Lower leg skin (tissue), 4 donors: ENCODE measurements at regions not wholly inside any gene's neighbourhood (a gene's known extent, or its start where the extent isn't known, plus 50 kb on each side); places are given as distances from the start of the nearest gene placed in this dataset.

ENCODE experiments used
- DNase-seq, 2 donors: peaks; one replicate each; pipeline ENCODE4 v3.0.0-alpha.2; 2019; ENCODE audit warnings: low spot score in 2 of 2
- H3K4me3 ChIP-seq: fragments of 200-600 bp; sonication (generic); 2 replicates; pipeline ENCODE4 v1.5.1; 2017; ENCODE audit warnings: mild to moderate bottlenecking, low read depth; ENCODE audit not compliant: poor library complexity, severe bottlenecking
- CTCF ChIP-seq, 3 donors: fragments of 450-650 bp; IDR thresholded peaks; one replicate each; pipeline ENCODE4 v1.5.1; 2016; ENCODE audit warnings: antibody characterized with exemption in 3 of 3, mild to moderate bottlenecking in 3 of 3, moderate library complexity in 2 of 3
- POLR2A ChIP-seq, 2 donors: fragments of 450-650 bp; IDR thresholded peaks; one replicate each; pipeline ENCODE4 v1.6.1; 2016 to 2017; ENCODE audit warnings: antibody characterized with exemption in 2 of 2, mild to moderate bottlenecking in 1 of 2, moderate library complexity in 1 of 2
- whole genome bisulfite sequencing, 2 donors: methylation state at CpG; one replicate each; pipeline ENCODE4 v1.1.5; 2018; 5-methylcytosine and 5-hydroxymethylcytosine counted together
- intact Hi-C: fragments of 100-400 bp; cut with DNase I; formaldehyde crosslinking; loops from one replicate; pipeline ENCODE4 v1.15.0; 2023; ENCODE audit warnings: low total_unique reads

GRCh38 chr22:46081831-46082210 is 68.5 kb upstream of the PPARA start:
- DNase-seq = no peak
- WGBS, 2 donors = 8 to 25% methylated on average over 18 of the region's 18 CpGs
- TF ChIP-seq CTCF (IDR thresholded peaks at IDR 0.05) (no peak), POLR2A (IDR thresholded peaks at IDR 0.05) (no peak)
- intact Hi-C loops = loop anchor here (2.0 kb wide), 1 partner anchor 29 kb away; no protein-coding TSS in a partner anchor
- peak overlapping the region; percentile 20 for H3K4me3 ChIP-seq

- DNase-seq = peak in 1 of 2 donors; percentile 45
- no peak for TF ChIP-seq POLR2A (IDR thresholded peaks at IDR 0.05)
- TF ChIP-seq CTCF (IDR thresholded peaks at IDR 0.05) = no peak
- 25 to 31% methylated on average over 8 of the region's 8 CpGs for WGBS, 2 donors
- intact Hi-C loops = no loop called here
- H3K4me3 ChIP-seq = no peak overlapping the region
These were observed 67.7 kb upstream of the PPARA start for GRCh38 chr22:46082633-46083032.

- peak in 1 of 2 donors; percentile 85 for DNase-seq
- intact Hi-C loops = no loop called here
These were observed 66.7 kb upstream of the PPARA start for GRCh38 chr22:46083383-46084350.

GRCh38 chr22:46084376-46084775 is 66.0 kb upstream of the PPARA start:
- WGBS, 2 donors = 46 to 50% methylated on average over 14 of the region's 14 CpGs
- DNase-seq = peak in 1 of 2 donors; percentile 81
- intact Hi-C loops = no loop called here
- H3K4me3 ChIP-seq = no peak overlapping the region
- TF ChIP-seq CTCF (IDR thresholded peaks at IDR 0.05) = no peak
- TF ChIP-seq POLR2A (IDR thresholded peaks at IDR 0.05) = no peak

More at GRCh38 chr22:46083383-46084350, 66.7 kb upstream of the PPARA start:
- 28 to 38% methylated on average over 24 of the region's 24 CpGs for WGBS, 2 donors
- H3K4me3 ChIP-seq = no peak overlapping the region
- TF ChIP-seq POLR2A (IDR thresholded peaks at IDR 0.05) (no peak), CTCF (IDR thresholded peaks at IDR 0.05) (no peak)

GRCh38 chr22:46084943-46085827 is 65.1 kb upstream of the PPARA start:
- H3K4me3 ChIP-seq = no peak overlapping the region
- DNase-seq = peak; percentile 72 to 97
- WGBS, 2 donors = 12 to 32% methylated on average over 27 to 33 of the region's 35 CpGs
- TF ChIP-seq POLR2A (IDR thresholded peaks at IDR 0.05) = no peak
- no peak for TF ChIP-seq CTCF (IDR thresholded peaks at IDR 0.05)
- intact Hi-C loops = no loop called here
